GM12872 (cell line): ENCODE measurements at regions not wholly inside any gene's neighbourhood (a gene's known extent, or its start where the extent isn't known, plus 50 kb on each side); places are given as distances from the start of the nearest gene placed in this dataset.

Experiments
- CTCF ChIP-seq: IDR thresholded peaks from 3 replicates; pipeline ENCODE4 v1.5.1; 2011; ENCODE audit warnings: low read depth, mild to moderate bottlenecking, low read length, moderate library complexity; ENCODE audit not compliant: insufficient read depth

DNA sequence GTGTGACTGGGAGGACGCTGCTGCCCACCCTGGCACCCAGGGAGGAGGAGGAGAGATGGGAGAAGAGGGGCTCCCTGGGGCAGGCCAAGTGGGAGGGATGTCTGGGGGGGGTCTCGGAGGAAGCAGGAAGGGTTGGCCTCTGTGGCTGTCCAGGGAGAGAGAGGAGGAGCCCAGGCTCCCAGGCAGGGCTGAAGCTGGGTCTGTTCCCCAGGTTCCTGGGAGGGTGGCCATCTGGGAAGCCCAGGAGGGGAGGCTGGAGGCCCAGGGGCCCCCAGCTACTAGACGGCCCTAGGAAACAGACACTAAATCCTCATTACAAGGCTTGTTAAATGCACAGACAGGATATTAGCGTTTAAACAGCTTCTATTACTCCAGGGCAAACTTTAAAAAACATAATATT lies 139.8 kb downstream of the ENGASE start:
- TF ChIP-seq CTCF = no peak

DNA sequence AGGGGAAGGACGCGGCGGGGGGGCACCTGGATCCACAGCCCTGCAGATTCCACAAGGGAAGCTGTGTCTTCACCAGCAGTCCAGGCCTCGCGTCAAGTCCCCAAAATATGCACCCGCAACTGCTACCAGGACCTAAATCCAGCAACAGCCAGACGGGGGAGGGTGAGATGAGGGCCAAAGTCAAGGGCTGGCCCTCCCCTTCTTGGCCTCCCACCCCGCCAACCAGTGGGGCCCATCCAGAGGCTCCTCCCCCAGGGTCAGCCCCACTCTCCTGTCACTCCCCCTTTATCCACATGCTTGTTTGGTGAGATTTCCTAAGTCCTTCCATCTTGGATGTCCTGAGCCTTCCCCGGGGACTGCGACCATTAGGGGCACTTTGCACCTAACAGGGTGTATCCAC lies 138.7 kb downstream of the ENGASE start:
- TF ChIP-seq CTCF = no peak

- 0 out of 3 replicates have a peak, but pooled peaks have one; percentile 8 for TF ChIP-seq CTCF
These were observed 137.8 kb downstream of the ENGASE start for GRCh38 chr17:79212149-79213087.

DNA sequence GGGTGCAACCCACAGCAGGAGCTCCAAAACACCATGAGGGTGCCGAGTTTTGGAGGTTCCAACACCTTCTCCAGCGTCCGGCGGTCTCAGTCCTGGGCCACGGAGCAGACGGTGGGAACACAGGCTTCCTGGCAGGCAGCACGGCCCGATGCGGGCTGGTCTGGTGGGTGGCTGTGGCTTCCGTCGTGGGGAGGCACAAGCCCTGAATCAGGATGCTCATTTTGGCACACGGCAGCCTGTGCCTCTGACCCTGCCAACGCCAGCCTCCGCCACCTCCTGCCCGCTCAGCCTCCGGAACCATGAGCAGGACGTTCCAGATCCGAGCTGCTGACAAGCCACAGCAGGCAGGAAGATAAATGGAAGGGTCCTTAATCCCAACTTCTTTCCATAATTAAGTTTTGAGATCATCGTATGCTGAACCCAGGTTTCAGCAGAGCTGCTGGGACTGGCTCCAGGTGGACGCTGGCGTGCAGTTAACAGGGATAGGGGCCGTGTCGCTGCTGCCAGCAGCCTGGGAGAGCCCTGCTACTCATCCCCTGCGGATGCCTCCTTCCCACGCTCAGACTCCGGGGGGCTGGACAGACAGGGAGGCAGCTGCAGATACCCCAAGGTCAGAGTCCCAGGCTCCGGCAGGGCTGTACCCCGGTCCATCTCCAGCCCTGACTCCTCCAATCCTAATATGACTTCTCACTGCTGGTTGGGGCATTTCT lies 136.6 kb downstream of the ENGASE start:
- no peak for TF ChIP-seq CTCF

GRCh38 chr17:79210638-79211037 lies 136.0 kb downstream of the ENGASE start:
- TF ChIP-seq CTCF = no peak

- no peak for TF ChIP-seq CTCF
These were observed 133.3 kb downstream of the ENGASE start for GRCh38 chr17:79207960-79208359.

DNA sequence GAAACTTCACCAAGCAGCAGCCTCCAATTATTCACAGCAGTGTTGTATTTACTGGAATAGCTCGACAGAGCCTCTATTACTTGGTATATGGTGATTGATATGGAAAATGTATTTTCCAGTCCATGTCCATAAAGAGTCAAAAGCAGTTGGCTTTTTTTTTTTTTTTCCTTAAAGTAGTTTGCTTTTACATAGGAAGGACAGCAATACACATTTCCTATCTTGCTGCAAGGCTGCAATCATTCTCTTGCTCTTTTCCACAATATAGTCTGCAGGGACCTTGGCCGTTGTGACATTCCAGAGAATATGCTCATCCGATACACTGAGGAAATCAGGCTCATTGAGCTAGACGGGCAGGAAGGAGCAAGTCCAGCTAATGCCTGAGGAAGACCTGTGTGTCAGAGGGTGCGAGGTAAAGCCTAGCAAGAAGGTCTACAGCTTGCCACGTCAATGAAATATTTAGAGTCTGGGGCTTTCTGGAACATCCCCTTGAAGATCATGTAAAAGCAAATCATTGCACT lies 131.1 kb downstream of the ENGASE start:
- TF ChIP-seq CTCF = no peak
